Mammary epithelial cell (primary cell): ENCODE measurements at regions not wholly inside any gene's neighbourhood (a gene's known extent, or its start where the extent isn't known, plus 50 kb on each side); places are given as distances from the start of the nearest gene placed in this dataset.

ENCODE experiments used
- EZH2 ChIP-seq: IDR thresholded peaks from 2 replicates; pipeline ENCODE4 v1.6.1; 2012; ENCODE audit warnings: low read length, inconsistent platforms, borderline replicate concordance
- TF ChIP-seq, protein P1 (sequence below), 2 donors: IDR thresholded peaks in 1 of 2; conservative IDR thresholded peaks in 1 of 2; 2 replicates each; pipeline ENCODE4 v1.5.1; 2011 to 2012; ENCODE audit warnings: inconsistent platforms in 2 of 2, low read length in 2 of 2, mild to moderate bottlenecking in 2 of 2, control low read depth in 1 of 2, low read depth in 1 of 2; ENCODE audit not compliant: insufficient read depth in 1 of 2; ENCODE audit errors: extremely low read depth in 1 of 2

GRCh38 chr4:184275766-184276165 is 58.1 kb upstream of the ENPP6 start:
- TF ChIP-seq, protein P1, sequence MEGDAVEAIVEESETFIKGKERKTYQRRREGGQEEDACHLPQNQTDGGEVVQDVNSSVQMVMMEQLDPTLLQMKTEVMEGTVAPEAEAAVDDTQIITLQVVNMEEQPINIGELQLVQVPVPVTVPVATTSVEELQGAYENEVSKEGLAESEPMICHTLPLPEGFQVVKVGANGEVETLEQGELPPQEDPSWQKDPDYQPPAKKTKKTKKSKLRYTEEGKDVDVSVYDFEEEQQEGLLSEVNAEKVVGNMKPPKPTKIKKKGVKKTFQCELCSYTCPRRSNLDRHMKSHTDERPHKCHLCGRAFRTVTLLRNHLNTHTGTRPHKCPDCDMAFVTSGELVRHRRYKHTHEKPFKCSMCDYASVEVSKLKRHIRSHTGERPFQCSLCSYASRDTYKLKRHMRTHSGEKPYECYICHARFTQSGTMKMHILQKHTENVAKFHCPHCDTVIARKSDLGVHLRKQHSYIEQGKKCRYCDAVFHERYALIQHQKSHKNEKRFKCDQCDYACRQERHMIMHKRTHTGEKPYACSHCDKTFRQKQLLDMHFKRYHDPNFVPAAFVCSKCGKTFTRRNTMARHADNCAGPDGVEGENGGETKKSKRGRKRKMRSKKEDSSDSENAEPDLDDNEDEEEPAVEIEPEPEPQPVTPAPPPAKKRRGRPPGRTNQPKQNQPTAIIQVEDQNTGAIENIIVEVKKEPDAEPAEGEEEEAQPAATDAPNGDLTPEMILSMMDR (conservative IDR thresholded peaks at IDR 0.05 in 1 of 2, IDR thresholded peaks at IDR 0.05 in 1 of 2; ENCODE audit: extremely low read depth in 1 of 2, insufficient read depth in 1 of 2, low read depth in 1 of 2, low read length in 2 of 2) = no peak
- TF ChIP-seq EZH2 = no peak
